H1 (cell line): ENCODE measurements at regions not wholly inside any gene's neighbourhood (a gene's known extent, or its start where the extent isn't known, plus 50 kb on each side); places are given as distances from the start of the nearest gene placed in this dataset.

Experiments
- CBX8 ChIP-seq: fragments of 300-800, 300-1000 bp; sonication (generic); IDR thresholded peaks from 2 replicates; pipeline ENCODE4 v1.7.1; 2016; ENCODE audit warnings: low read depth, low read length, borderline replicate concordance
- CEBPB ChIP-seq: IDR thresholded peaks from 2 replicates; pipeline ENCODE4 v1.6.1; 2012; ENCODE audit warnings: low read depth, low read length
- CHD2 ChIP-seq: IDR thresholded peaks from 2 replicates; pipeline ENCODE4 v1.6.1; 2012; ENCODE audit warnings: low read length, improper control_type of control experiment
- CHD7 ChIP-seq: fragments of 300-600 bp; sonication (generic); IDR thresholded peaks from 2 replicates; pipeline ENCODE4 v1.7.1; 2012; ENCODE audit warnings: low read length, moderate library complexity, mild to moderate bottlenecking, inconsistent platforms; ENCODE audit not compliant: insufficient replicate concordance
- FOSL1 ChIP-seq: IDR thresholded peaks from 2 replicates; pipeline ENCODE4 v1.6.1; 2011; ENCODE audit warnings: mild to moderate bottlenecking, low read depth, low read length, moderate library complexity; ENCODE audit not compliant: insufficient read depth
- GTF2F1 ChIP-seq: IDR thresholded peaks from 2 replicates; pipeline ENCODE4 v1.6.1; 2012; ENCODE audit warnings: low read depth, low read length, improper control_type of control experiment, borderline replicate concordance
- KDM4A ChIP-seq: IDR thresholded peaks from one replicate; pipeline ENCODE4 v1.7.1; 2012; ENCODE audit warnings: low read depth, mild to moderate bottlenecking, moderate library complexity, low read length, inconsistent platforms; ENCODE audit not compliant: severe bottlenecking
- PHF8 ChIP-seq: fragments of 200-600 bp; sonication (generic); conservative IDR thresholded peaks from 2 replicates; pipeline ENCODE4 v1.7.1; 2012; ENCODE audit warnings: low read depth, mild to moderate bottlenecking, inconsistent platforms, low read length, moderate library complexity
- POLR2A ChIP-seq, 2 experiments: IDR thresholded peaks; 1 replicate in 1 of 2; 2 replicates in 1 of 2; pipeline ENCODE4 v1.6.1; 2011; ENCODE audit warnings: low read depth in 2 of 2, low read length in 2 of 2, mild to moderate bottlenecking in 2 of 2; ENCODE audit errors: control extremely low read depth in 1 of 2
- RAD21 ChIP-seq, 2 experiments: IDR thresholded peaks in 1 of 2; conservative IDR thresholded peaks in 1 of 2; 2 replicates each; pipeline ENCODE4 v1.6.1; 2011; ENCODE audit warnings: low read depth in 2 of 2, low read length in 2 of 2, improper control_type of control experiment in 1 of 2, inconsistent platforms in 1 of 2, mild to moderate bottlenecking in 1 of 2, moderate library complexity in 1 of 2
- USF2 ChIP-seq: IDR thresholded peaks from 2 replicates; pipeline ENCODE4 v1.6.1; 2011; ENCODE audit warnings: low read length, improper control_type of control experiment

- TF ChIP-seq CHD7: no peak
- TF ChIP-seq PHF8: no peak
- no peak for TF ChIP-seq GTF2F1
- no peak for TF ChIP-seq KDM4A
- no peak for TF ChIP-seq FOSL1
- TF ChIP-seq USF2: no peak
- TF ChIP-seq CHD2: no peak
- no peak for TF ChIP-seq CEBPB
- no peak for TF ChIP-seq RAD21 (IDR thresholded peaks at IDR 0.05 in 1 of 2, conservative IDR thresholded peaks at IDR 0.05 in 1 of 2; ENCODE audit: low read depth in 2 of 2, low read length in 2 of 2)
- no peak for TF ChIP-seq POLR2A (IDR thresholded peaks at IDR 0.05; ENCODE audit: control extremely low read depth in 1 of 2, low read depth in 2 of 2, low read length in 2 of 2)
- no peak for TF ChIP-seq CBX8
Measured at GRCh38 chr2:217588266-217588665, 414.5 kb downstream of the TNS1 start (continued).
